ENCODE measurements at regions not wholly inside any gene's neighbourhood (a gene's known extent, or its start where the extent isn't known, plus 50 kb on each side); places are given as distances from the start of the nearest gene placed in this dataset.

GRCh38 chr5:168186289-168187074 is 105.0 kb upstream of the WWC1 start:
- Mint-ChIP-seq H3K27me3 (no peaks in the 10 kb centered on the region), H3K36me3 (ENCODE audit: low read depth) (no peaks in the 10 kb centered on the region), H3K27ac (no peak overlapping the region), H3K4me3 (no peak overlapping the region), H3K4me1 (ENCODE audit: low read depth) (no peaks in the 10 kb centered on the region), H3K9me3 (no peaks in the 10 kb centered on the region)
- intact Hi-C loops (cut with micrococcal nuclease): no loop called here

- Mint-ChIP-seq H3K4me3 (no peak overlapping the region), H3K27me3 (no peaks in the 10 kb centered on the region), H3K9me3 (no peaks in the 10 kb centered on the region), H3K4me1 (ENCODE audit: low read depth) (no peaks in the 10 kb centered on the region), H3K27ac (no peak overlapping the region), H3K36me3 (ENCODE audit: low read depth) (no peaks in the 10 kb centered on the region)
- intact Hi-C loops (cut with micrococcal nuclease): no loop called here
Observed at GRCh38 chr5:168187614-168188013, 103.8 kb upstream of the WWC1 start.

- intact Hi-C loops (cut with micrococcal nuclease): no loop called here
- Mint-ChIP-seq H3K27ac (no peak overlapping the region), H3K4me1 (ENCODE audit: low read depth) (no peaks in the 10 kb centered on the region), H3K36me3 (ENCODE audit: low read depth) (no peaks in the 10 kb centered on the region), H3K27me3 (no peaks in the 10 kb centered on the region), H3K4me3 (no peak overlapping the region), H3K9me3 (no peaks in the 10 kb centered on the region)
Observed at GRCh38 chr5:168188182-168188581, 103.3 kb upstream of the WWC1 start.

GRCh38 chr5:168192120-168192519 is 99.3 kb upstream of the WWC1 start:
- no peaks in the 10 kb centered on the region for H3K27me3 Mint-ChIP-seq
- no peaks in the 10 kb centered on the region for H3K36me3 Mint-ChIP-seq (ENCODE audit: low read depth)
- H3K27ac Mint-ChIP-seq: no peak overlapping the region
- H3K4me3 Mint-ChIP-seq: no peak overlapping the region
- H3K4me1 Mint-ChIP-seq (ENCODE audit: low read depth): no peaks in the 10 kb centered on the region
- no peaks in the 10 kb centered on the region for H3K9me3 Mint-ChIP-seq
- intact Hi-C loops (cut with micrococcal nuclease): no loop called here

GRCh38 chr5:168193493-168194250 is 97.8 kb upstream of the WWC1 start:
- no peaks in the 10 kb centered on the region for H3K4me1 Mint-ChIP-seq (ENCODE audit: low read depth)
- no peaks in the 10 kb centered on the region for H3K27me3 Mint-ChIP-seq
- no peaks in the 10 kb centered on the region for H3K9me3 Mint-ChIP-seq
- no peaks in the 10 kb centered on the region for H3K36me3 Mint-ChIP-seq (ENCODE audit: low read depth)
- H3K4me3 Mint-ChIP-seq: no peak overlapping the region
- no peak overlapping the region for H3K27ac Mint-ChIP-seq
- intact Hi-C loops (cut with micrococcal nuclease): no loop called here

- Mint-ChIP-seq H3K4me3 (no peak overlapping the region), H3K36me3 (ENCODE audit: low read depth) (no peaks in the 10 kb centered on the region), H3K27me3 (no peaks in the 10 kb centered on the region), H3K27ac (no peak overlapping the region), H3K9me3 (no peaks in the 10 kb centered on the region), H3K4me1 (ENCODE audit: low read depth) (no peaks in the 10 kb centered on the region)
- intact Hi-C loops (cut with micrococcal nuclease): no loop called here
Observed at GRCh38 chr5:168195110-168195509, 96.3 kb upstream of the WWC1 start.

- Mint-ChIP-seq H3K4me3 (no peak overlapping the region), H3K36me3 (ENCODE audit: low read depth) (no peaks in the 10 kb centered on the region), H3K4me1 (ENCODE audit: low read depth) (no peaks in the 10 kb centered on the region), H3K27ac (no peak overlapping the region), H3K9me3 (no peaks in the 10 kb centered on the region), H3K27me3 (no peaks in the 10 kb centered on the region)
- intact Hi-C loops (cut with micrococcal nuclease): no loop called here
Observed at GRCh38 chr5:168198359-168198758, 93.1 kb upstream of the WWC1 start.

- no peaks in the 10 kb centered on the region for H3K27me3 Mint-ChIP-seq
- no peaks in the 10 kb centered on the region for H3K4me1 Mint-ChIP-seq (ENCODE audit: low read depth)
- no peak overlapping the region for H3K4me3 Mint-ChIP-seq
- no peaks in the 10 kb centered on the region for H3K9me3 Mint-ChIP-seq
- no peaks in the 10 kb centered on the region for H3K36me3 Mint-ChIP-seq (ENCODE audit: low read depth)
- intact Hi-C loops (cut with micrococcal nuclease): no loop called here
- H3K27ac Mint-ChIP-seq: no peak overlapping the region
Observed at GRCh38 chr5:168202996-168203395, 88.4 kb upstream of the WWC1 start.

- no peaks in the 10 kb centered on the region for H3K36me3 Mint-ChIP-seq (ENCODE audit: low read depth)
Observed at GRCh38 chr5:168204165-168204564, 87.3 kb upstream of the WWC1 start.

GRCh38 chr5:168207450-168208029 is 83.9 kb upstream of the WWC1 start:
- Mint-ChIP-seq H3K27me3 (no peaks in the 10 kb centered on the region), H3K9me3 (no peaks in the 10 kb centered on the region), H3K27ac (no peak overlapping the region), H3K36me3 (ENCODE audit: low read depth) (no peaks in the 10 kb centered on the region), H3K4me1 (ENCODE audit: low read depth) (no peaks in the 10 kb centered on the region), H3K4me3 (no peak overlapping the region)
- intact Hi-C loops (cut with micrococcal nuclease): no loop called here

More at GRCh38 chr5:168204165-168204564, 87.3 kb upstream of the WWC1 start:
- Mint-ChIP-seq H3K9me3 (no peaks in the 10 kb centered on the region), H3K4me3 (no peak overlapping the region), H3K4me1 (ENCODE audit: low read depth) (no peaks in the 10 kb centered on the region), H3K27me3 (no peaks in the 10 kb centered on the region), H3K27ac (no peak overlapping the region)
- intact Hi-C loops (cut with micrococcal nuclease): no loop called here

GRCh38 chr5:168209244-168209995 is 82.0 kb upstream of the WWC1 start:
- no peaks in the 10 kb centered on the region for H3K4me1 Mint-ChIP-seq (ENCODE audit: low read depth)
- no peaks in the 10 kb centered on the region for H3K9me3 Mint-ChIP-seq

GRCh38 chr5:168209997-168210396 is 81.4 kb upstream of the WWC1 start:
- no peak overlapping the region for H3K27ac Mint-ChIP-seq
- H3K9me3 Mint-ChIP-seq: no peaks in the 10 kb centered on the region
- no peaks in the 10 kb centered on the region for H3K4me1 Mint-ChIP-seq (ENCODE audit: low read depth)
- no peaks in the 10 kb centered on the region for H3K27me3 Mint-ChIP-seq
- H3K36me3 Mint-ChIP-seq (ENCODE audit: low read depth): no peaks in the 10 kb centered on the region
- H3K4me3 Mint-ChIP-seq: no peak overlapping the region
- intact Hi-C loops (cut with micrococcal nuclease): no loop called here

More at GRCh38 chr5:168209244-168209995, 82.0 kb upstream of the WWC1 start:
- Mint-ChIP-seq H3K27ac (no peak overlapping the region), H3K27me3 (no peaks in the 10 kb centered on the region), H3K4me3 (no peak overlapping the region), H3K36me3 (ENCODE audit: low read depth) (no peaks in the 10 kb centered on the region)
- intact Hi-C loops (cut with micrococcal nuclease): no loop called here

GRCh38 chr5:168211245-168211644 is 80.2 kb upstream of the WWC1 start:
- no peaks in the 10 kb centered on the region for H3K27me3 Mint-ChIP-seq
- H3K36me3 Mint-ChIP-seq (ENCODE audit: low read depth): no peaks in the 10 kb centered on the region
- no peaks in the 10 kb centered on the region for H3K4me1 Mint-ChIP-seq (ENCODE audit: low read depth)
- intact Hi-C loops (cut with micrococcal nuclease): no loop called here
- no peak overlapping the region for H3K4me3 Mint-ChIP-seq
- no peak overlapping the region for H3K27ac Mint-ChIP-seq
- H3K9me3 Mint-ChIP-seq: no peaks in the 10 kb centered on the region

GRCh38 chr5:168211936-168212335 is 79.5 kb upstream of the WWC1 start:
- intact Hi-C loops (cut with micrococcal nuclease): no loop called here
- Mint-ChIP-seq H3K36me3 (ENCODE audit: low read depth) (no peaks in the 10 kb centered on the region), H3K9me3 (no peaks in the 10 kb centered on the region), H3K27me3 (no peaks in the 10 kb centered on the region), H3K4me1 (ENCODE audit: low read depth) (no peaks in the 10 kb centered on the region), H3K4me3 (no peak overlapping the region), H3K27ac (no peak overlapping the region)

Measured in dendritic cell treated with granulocyte-macrophage colony-stimulating factor and Interleukin-4, amounts not matched to agents 40 ng/mL and 50 ng/mL, for 4 days (primary cell).